Stimulated activated CD8-positive, alpha-beta memory T cell treated with anti-CD3 and anti-CD28 coated beads, Interleukin-7, amount 100 ng/mL, for 1 hour (primary cell): ENCODE measurements at regions not wholly inside any gene's neighbourhood (a gene's known extent, or its start where the extent isn't known, plus 50 kb on each side); places are given as distances from the start of the nearest gene placed in this dataset.

Experiments used
- DNase-seq, 2 donors: peaks; one replicate each; pipeline ENCODE4 v3.0.0-alpha.2; 2020; ENCODE audit warnings: low read depth in 2 of 2

DNA sequence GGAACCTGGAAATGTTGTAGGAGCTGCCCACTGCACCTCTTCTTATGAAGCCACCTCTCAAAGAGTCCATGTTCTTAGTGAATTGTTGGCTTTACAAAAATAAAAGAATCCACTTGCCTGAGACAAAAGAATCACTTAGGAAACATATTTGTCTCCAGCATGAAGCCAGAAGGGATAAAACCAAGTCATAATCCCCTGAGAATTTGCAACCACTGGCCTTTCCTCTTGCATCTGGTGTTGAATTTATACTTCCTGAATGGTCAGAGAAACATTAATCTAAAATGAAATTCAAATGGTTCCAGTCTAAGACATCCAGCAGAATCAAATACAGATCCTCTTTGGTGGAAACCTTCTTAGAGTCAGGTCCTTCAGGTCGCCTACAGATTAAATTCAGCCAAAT, 192.5 kb upstream of the ECI2 start:
- DNase-seq = no peak

DNA sequence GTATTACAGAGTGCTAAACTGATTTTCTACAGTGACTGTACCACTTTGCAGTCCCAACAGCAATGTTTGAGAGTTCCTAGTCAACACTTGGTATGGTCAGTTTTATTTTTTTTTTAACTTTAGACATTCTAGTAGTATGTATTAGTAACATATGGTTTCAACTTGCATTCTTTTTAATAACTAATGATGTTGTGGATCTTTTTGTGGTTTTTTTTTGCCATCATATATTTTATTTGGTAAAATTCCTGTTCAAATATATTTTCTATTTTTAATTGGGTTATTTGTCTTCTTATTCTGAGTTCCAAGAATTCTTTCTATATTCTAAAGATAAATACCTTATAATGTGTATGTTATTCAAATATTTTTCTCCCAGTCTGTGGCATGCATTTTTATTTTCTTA, 189.4 kb upstream of the ECI2 start:
- no peak for DNase-seq

DNA sequence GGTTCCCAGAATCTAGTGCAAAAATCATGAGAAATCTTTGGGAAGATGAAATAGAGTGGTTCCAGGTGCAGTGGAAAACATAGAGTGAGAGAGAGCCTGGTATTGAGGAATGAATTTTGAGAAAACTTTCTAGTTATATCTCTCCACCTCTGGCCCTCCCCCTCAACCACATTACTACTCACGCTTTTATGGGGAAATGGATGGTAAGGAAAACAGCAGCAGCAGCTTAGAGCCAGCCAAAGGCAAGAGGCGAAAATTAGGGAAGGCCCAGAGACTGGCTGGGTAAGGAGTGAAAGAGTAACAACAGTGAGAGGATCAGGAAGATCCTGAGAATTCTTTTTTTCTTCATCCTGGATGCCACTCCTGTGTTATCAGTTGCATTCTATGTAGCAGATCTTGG, 187.9 kb upstream of the ECI2 start:
- DNase-seq = no peak

DNA sequence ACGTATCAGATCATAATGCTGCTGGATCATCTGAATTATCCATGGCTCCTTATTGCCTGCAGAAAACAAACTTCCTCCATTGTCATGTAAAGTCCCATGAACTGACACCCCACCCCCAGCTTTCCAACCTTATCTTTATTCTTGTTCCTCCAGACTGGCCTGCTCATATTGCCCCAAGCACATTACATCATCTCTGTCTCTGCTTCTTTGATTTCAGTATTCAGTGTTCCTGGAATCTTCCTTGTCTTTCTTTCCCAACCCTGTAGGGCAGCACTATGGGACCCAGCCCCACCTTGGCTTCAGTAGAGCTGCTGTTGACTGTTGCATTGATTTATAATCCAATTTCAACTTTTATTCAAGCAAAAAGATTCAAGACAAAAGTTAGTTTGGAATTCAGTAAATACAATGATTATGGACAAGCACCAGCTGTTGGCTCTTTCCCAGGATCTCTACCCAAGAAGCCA, 187.5 kb upstream of the ECI2 start:
- no peak for DNase-seq

DNA sequence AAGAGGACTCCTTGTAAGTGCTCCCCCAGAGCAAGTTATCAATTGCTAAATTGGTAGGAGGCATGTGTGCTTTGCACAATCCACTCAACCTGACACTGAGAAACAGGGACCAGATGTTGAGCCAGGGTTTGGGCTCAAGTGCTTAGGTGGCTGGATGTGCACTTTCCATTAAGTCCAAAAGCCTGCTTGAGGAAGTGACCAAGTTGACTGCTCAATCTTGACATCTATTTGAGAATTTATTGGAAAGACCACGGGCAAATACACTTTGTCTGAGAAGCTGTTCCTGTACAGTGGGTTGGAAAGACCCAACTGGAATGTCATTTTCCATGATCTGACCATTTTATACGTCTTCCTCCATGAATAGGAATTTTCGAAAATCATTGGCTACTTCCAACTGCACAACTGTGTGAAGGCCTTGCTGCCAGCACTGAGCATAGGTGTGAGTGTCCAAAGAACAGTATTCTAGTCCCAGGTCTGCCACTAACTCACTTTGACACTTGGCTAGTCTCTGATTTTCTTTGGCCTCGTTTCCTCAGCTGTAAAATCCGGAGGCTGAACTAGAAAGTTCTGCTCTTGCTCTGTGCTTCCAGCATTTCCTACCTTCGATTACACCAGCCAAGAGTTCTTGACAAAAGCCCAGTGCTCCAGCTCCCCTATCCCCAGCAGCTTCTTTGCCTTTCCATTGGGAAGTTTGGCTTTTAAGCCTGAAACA, 186.9 kb upstream of the ECI2 start:
- no peak for DNase-seq

DNA sequence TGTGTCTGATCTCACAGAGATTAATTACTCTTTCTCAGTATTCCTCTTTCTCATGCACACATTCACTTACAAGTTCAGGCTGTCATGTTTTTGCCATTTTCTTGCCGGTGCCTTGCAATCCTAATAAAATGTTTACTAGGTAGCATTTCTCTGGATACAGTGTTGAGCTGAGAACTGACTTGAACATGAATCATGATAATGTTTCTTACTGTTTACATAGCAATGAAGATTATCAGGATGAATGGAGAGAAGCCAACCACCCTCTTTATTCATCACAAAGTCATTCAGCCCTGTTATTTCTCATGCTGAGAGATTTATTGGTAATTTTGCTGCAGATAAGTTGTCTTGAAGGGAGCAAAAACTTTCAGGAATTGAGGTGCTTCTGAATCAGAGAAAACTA, 185.5 kb upstream of the ECI2 start:
- no peak for DNase-seq

DNA sequence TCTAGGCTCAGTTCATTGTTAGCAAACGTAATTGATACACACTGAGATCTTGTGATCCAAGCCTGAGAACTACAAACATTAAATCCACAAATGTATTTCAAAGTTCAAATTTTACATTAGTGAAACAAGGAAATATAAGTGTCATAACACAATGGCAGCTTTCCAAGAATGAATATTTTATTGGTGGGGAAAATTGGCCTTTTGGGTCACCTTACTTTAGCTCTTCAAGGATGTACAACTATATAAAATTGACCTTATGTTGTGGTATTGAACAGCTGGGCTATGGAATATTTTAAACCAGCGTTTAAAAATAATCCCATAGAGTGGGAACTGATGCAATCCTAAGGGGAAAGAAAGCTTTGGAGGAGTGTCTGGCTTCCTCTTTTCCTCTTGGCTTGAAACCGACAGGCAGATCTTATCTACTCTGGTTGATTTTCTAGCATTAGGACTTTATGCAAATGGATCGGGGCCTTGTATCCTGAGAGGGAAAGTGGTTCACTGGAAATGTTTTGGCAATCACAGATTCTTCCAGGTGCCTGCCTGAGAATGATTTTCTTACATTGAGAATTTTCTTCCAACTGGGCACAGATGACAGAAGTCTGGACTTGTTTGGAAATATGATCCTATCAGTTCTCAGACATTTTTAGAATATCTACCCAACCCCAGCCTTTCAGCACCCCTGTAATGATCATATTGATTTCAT, 184.8 kb upstream of the ECI2 start:
- DNase-seq = no peak

DNA sequence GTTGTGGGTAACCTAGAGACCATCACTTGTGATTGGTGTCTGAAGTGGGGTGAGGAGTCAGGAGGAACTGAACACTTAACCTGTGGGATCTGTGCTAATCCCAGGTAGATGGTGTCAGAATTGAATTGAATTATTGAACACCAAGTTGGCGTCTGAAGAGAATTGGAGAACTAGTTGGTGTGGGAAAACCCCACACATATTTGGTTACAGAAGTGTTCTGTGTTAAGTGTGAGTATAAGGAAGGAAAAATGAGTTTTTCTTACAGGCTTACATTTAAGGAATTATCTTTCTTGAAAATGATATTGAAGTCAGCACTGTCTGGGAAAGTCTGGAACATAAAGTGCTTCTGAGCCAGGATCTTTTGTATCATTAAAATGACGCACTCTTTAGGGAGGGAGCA, 182.9 kb upstream of the ECI2 start:
- DNase-seq = no peak

DNA sequence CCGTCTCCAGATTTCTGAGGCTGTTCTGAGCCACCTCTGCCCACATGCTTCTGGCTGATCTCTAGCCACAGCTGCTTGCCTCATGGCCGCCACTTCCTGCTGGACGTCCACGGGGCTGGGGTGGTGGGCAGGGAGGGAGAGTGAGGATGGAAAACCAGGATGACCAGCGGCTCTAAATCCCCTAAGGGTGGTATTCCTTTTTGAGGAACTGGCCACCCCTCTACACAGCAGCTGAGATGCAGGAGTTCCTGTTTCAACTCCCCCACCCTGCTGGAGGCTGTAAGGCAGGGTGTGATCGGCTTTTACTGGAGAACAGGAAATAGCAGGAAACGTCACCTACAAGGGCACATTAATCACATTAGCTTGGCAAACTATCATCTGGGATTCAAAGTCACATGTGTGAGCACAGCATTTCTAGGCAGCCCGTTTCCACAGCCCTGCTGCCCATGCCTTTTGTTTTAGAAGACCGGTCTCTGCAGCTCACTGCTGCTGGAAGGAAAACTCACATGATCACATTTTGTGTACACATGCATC, 181.6 kb upstream of the ECI2 start:
- no peak for DNase-seq

DNA sequence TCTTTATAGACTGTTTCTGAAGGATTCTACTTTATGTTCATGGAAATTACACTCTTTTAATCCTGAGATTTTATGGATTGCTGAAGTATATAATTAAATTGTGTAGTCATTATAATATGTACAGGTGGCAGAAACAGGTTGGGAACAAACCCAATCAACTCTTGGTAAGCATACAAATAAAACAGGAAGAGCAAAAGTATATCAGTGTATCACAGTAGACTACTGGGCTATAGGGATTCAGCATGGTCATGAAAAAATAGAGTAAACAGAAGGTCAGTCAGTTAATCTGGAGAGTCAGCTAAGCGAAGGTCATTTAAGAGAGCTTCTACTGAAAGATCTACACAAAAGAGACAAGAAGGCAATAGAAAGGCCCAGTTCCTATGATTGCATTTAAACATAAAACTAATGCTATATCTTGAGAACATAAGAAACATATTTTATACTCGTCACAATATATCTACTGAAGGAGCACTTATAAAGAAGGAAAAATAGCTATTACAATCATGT, 178.9 kb upstream of the ECI2 start:
- no peak for DNase-seq

DNA sequence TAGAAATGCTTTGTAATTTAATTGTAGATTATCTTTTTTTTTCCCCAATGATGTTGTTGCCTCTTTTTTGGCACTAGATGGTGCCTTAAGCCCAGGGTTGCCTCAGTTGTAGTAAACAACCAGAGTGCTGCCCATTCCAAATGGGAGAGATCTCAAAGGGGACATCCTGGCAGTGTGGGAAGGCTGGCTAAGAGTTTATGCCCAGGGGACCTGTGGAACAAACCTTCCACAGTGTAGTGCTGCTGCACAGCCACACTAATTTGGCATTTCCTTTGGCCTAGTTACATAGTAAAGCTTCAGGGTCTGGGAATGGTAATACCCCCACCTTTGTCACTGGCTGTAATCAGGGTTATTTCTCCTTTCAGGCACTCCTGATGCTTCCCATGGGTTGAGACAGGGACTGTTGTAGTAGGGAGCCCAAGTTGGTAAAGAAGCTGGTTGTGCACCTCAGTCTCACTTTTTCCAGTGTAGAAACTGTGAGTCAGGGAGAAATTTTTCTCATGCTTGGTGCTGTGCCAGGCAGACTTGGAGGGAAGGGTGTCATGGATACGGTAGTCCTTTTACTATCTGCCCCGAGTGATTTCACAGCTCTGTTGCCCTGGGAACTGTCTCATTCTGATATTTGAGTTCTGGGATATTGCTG, 177.8 kb upstream of the ECI2 start:
- DNase-seq = no peak

DNA sequence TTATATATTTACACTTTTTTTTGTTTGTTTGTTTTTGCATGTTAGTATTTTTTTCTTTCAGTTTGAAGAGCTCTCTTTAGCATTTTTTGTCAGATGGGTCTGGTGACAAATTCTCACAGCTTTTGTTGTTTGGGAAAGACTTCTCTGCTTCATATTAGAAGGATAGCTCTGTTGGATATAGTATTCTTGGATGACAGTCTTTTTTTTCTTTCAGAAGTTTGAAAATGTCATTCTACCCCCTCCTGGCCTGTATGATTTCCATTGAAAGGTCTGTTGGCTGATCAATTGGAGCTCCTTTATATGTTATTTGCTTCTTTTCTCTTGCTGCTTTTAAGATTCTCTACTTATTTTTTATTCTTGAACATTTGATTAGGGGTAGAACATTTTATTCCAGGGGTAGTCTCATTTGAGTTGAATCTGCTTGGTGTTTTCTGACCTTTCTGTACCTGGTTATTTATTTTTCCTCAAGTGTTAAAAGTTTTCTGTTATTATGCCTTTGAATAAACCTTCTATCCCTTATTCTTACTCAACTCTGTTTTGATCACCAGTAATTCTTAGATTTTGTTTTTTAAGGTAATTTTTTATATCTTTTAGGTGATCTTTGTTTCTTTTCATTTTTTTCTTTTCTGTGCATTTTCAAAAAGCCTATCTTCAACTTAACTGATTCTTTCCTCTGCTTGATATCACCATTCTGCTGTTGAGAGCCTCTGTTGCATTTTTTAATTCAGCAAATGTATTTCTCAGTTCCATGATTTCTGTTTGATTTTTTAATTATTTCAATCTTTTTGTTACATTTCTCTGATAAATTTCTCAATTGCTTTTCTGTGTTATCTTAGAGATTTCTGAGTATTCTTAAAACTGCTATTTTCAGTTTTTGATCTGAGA, 176.8 kb upstream of the ECI2 start:
- DNase-seq = no peak

DNA sequence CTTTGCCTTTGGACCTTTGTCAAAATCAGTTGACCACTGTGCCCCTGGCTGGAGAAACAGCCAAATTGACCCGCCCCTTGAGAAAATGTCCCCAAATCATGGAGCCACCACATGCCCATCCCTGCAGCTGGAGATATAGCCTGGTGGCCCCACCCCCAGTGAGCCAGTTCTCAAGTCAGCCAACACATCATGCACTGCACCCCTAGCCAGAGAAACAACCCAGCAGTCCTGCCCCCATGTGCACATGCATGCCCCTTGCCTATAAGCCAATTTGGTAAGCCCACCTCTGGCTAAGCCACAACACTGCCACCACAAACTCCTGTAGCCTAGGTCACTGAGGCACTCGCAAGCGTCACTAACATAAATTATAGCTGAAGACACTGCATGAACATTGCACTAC, 174.2 kb upstream of the ECI2 start:
- no peak for DNase-seq

DNA sequence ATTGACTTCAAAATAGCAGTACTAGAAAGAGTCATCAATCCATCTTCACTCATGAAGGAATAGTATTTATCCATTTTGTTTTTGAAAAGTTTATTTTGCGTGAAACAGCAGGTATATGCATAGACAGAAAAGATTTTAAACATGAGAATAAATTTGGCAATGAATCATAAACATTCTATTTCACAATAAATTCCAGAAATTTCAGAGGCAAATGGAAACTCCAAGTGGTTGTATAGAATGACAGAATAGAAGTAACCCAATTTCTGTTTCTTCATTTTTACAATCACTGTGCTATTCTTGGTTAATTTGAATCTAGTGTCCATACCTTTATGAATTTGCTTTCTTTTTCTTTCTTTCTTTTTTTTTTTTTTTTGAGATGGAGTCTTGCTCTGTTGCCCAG, 173.0 kb upstream of the ECI2 start:
- DNase-seq = no peak

DNA sequence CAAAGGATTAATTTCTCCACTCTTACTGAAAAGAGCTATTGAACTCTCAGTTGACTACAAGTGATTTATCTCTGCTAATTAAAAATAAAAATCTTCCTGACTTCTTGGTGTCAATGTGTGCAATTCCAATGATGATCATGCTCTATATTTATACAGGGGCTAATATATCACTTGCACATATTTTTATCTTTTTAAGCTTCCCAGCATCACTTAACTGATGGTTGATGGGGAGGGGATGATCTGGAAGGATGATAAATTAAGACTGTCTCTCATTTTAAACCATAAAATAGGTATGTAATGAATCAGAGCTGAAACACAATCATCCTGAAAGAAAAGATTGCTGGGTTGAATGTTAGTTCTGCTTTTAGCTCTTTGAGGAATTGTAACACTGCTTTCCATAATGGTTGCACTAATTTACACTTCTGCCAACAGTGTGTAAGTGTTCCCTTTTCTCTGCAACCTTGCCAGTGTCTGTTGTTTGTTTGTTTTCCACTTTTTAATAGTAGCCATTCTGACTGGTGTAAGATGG, 169.6 kb upstream of the ECI2 start:
- no peak for DNase-seq

DNA sequence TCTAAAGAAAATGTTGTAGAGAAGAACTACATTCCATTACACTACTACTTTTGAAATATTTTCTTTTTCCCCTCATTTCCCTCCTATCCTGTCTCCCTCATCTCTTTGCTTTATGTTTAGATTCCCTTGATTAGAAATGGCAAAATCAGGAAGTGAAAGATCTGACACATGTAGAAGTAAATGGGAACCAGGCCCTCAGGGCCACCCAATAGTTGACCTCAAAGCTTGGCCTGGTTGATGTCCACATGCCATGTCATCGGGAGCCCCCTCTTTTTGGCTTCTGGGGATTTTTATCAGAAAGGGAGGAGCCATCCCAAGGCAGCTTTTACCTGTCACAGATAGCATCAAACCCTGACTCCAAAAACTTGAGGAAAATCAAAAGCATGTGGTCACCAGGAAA, 168.3 kb upstream of the ECI2 start:
- DNase-seq = no peak

DNA sequence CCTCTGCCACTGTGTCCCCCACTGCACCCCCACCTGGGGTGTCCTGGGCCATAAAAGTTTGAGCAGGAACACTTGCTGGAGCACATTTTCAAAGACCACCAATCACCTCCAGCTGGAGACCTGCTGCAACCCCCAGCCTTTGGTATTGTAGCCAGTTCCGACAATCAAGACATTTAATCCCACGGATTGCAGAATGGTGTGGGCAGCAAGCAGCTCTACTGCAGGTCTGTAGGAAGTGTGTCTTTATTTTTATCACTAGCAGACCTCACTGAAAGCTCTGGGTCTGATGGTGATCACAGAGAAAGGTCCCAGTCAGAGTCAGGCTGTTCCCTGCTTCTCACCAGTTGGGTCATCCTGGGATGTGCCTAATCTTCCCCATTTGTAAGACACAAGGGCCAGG, 167.1 kb upstream of the ECI2 start:
- no peak for DNase-seq

DNA sequence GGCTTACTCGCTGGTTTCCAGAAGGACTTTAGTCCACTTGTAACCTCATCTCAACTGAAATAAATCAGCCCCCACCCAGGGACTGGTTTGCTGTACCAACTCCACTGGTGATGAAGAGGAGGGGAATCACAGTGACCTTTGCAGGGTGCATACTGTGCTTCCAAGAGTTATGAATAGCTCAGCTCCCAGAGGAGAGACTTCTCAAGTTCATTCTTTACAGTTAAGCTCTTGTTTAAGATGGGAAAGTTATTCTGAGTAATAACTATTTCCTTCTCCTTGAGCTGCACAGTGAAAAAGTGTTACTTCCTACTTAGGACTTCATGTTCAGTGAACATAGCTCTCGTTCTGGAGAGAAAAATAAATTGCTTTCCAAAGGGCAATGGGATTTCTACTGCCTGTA, 166.5 kb upstream of the ECI2 start:
- no peak for DNase-seq

DNA sequence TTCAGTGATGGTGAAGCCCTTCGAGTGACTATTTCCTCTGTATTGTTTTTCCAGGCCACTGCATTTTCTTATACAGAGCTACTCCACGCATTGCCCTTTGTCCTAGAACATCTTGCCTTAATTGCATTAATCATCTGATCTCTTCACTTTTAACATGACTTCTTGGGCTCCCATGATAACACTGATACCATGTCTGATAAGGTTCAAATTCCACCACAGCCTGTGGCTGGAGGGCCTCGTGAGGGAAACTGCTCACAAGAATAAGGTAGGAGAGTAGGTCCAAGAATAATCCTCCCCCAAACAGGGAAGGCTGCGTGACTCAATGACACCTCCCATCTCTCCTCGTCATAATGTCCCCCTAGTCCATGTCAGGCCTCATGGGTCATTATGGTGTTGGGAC, 165.5 kb upstream of the ECI2 start:
- DNase-seq = no peak

DNA sequence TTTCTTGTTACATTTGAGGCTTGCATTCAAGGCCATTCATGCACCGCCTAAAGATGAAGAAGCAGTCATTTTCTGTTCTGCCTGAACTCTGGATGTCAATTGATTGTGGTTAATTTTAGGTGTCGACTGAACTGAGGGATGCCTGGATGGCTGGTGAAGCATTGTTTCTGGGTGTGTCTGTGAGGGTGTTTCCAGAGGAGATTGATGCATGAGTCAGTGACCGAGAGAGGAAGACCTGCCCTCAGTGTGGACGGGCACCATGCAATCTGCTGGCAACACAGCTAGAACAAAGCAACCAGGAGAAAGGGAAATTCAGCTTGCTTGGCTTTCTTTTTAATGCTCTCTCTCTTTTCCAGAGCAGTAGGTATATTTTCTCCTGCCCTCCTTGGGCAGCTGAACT, 164.1 kb upstream of the ECI2 start:
- no peak for DNase-seq

DNA sequence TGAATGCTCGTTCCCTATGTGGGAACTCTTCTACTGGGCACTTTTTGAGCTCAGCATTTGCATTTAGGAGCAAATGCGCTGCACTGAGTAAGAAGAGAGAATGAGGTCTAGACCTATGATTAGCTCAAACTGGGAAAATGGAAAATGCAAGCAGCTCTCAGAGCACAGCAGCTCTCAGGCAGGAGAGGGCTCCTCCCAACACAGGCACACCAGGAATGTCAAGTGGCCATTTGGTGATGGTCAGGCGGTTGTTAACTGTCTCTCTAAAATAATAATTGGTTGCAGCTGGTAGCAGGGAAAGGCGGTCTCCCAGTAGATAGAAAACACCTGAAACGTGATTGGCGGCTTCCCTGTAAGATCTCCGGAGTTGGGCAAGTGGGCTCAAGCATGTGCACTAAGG, 162.0 kb upstream of the ECI2 start:
- DNase-seq = no peak

DNA sequence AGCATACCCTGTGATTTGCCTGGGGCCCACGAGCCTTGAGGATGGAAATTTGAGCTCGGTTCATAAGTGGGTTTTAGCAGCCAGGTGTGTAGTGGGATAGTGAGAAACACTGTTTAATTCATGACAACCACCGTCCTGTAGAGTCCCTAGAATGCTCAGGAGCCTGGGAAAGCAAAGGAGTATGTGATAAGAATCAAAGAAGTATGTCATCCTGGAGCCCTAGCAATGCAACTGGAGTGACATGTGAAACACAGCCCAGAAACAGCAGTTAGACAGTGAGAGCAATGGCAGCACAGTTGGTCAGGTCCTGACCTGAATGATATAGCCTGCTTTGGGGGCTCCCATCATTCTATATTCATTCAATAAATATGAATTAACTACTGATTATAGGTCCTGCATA, 161.2 kb upstream of the ECI2 start:
- DNase-seq = no peak
